Omental fat pad (tissue), 3 donors: ENCODE measurements at regions not wholly inside any gene's neighbourhood (a gene's known extent, or its start where the extent isn't known, plus 50 kb on each side); places are given as distances from the start of the nearest gene placed in this dataset.
"Not testable (repeated sequence)": the region's sequence is repeated elsewhere in the genome, so short reads cannot be mapped to it uniquely, and the experiment has no call there.

Source experiments
- ATAC-seq: fragments of 150-250 bp; one replicate; pipeline ENCODE4 v1.9.1; 2016; ENCODE audit warnings: mild to moderate bottlenecking, moderate library complexity; ENCODE audit not compliant: low FRiP score
- DNase-seq: peaks from one replicate; pipeline ENCODE4 v3.0.0-alpha.2; 2019; ENCODE audit warnings: low spot score
- TF ChIP-seq, protein P1 (sequence below), 3 donors: fragments of 450-650 bp; IDR thresholded peaks; one replicate each; pipeline ENCODE4 v1.5.1; 2016 to 2017; ENCODE audit warnings: antibody characterized with exemption in 3 of 3, mild to moderate bottlenecking in 3 of 3, moderate library complexity in 2 of 3

DNA sequence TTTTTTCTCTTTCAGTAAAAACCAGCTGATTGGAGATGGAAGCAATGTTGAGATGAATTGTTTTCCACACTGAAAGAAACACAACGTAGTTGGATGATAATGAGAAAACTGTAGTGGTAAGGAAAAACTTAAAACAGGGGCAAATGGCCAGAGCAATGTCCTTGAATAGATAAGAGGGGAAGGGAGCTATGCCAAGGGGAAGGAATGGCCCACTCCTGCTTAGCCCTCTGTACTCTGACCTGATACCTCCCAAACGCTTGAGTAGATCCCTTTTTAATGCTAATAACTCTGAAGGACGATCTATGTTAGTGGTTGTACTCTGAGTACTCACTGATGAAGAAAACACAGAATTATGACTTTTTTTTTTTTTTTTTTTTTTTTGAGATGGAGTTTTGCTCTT is 114.7 kb upstream of the DAB2 start:
- ATAC-seq = no peak

DNA sequence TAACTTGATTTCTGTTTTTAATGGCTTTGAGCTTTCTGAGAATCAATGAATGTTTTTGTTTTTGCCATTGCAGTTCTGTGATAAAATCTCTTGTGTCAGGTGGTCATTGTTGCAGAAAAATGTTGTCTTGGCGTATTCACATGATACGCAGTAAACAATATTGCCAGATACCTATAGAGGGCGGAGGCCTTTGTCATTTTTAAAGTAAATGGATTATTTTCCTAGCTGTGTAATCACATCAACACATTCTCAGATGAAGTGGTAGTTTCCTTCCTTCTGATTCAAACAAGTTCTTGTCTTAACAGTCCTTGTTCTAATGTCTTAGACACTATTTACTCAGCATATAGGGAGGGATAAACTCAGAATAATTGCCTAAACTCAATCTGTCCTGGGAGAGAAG is 109.9 kb upstream of the DAB2 start:
- TF ChIP-seq, protein P1, sequence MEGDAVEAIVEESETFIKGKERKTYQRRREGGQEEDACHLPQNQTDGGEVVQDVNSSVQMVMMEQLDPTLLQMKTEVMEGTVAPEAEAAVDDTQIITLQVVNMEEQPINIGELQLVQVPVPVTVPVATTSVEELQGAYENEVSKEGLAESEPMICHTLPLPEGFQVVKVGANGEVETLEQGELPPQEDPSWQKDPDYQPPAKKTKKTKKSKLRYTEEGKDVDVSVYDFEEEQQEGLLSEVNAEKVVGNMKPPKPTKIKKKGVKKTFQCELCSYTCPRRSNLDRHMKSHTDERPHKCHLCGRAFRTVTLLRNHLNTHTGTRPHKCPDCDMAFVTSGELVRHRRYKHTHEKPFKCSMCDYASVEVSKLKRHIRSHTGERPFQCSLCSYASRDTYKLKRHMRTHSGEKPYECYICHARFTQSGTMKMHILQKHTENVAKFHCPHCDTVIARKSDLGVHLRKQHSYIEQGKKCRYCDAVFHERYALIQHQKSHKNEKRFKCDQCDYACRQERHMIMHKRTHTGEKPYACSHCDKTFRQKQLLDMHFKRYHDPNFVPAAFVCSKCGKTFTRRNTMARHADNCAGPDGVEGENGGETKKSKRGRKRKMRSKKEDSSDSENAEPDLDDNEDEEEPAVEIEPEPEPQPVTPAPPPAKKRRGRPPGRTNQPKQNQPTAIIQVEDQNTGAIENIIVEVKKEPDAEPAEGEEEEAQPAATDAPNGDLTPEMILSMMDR (IDR thresholded peaks at IDR 0.05) = no peak
- no peak for ATAC-seq
- no peak for DNase-seq

More for the DNA sequence above, 114.7 kb upstream of the DAB2 start:
- no peak for DNase-seq
- TF ChIP-seq, protein P1 (IDR thresholded peaks at IDR 0.05) = no peak

DNA sequence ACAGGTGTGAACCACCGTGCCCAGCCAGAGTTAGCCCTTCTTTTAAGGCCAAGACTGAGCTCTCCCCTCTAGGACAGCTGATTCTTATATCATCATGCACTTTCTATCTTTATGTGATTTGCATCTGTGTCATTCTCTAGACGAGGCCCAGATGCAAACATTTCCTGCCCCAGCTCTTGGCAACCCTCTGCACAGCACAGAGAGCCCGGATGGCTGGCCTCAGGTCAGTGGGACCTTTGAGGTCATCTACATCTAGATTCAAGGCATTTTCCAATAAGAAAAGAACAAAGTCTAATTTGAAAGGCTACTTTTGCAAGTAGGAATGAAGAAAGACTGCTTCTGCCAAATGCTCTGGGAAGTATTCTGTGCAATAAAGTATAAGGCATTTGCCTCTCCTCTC is 109.0 kb upstream of the DAB2 start:
- ATAC-seq (no peak), DNase-seq (no peak)
- TF ChIP-seq, protein P1 (IDR thresholded peaks at IDR 0.05) = no peak

DNA sequence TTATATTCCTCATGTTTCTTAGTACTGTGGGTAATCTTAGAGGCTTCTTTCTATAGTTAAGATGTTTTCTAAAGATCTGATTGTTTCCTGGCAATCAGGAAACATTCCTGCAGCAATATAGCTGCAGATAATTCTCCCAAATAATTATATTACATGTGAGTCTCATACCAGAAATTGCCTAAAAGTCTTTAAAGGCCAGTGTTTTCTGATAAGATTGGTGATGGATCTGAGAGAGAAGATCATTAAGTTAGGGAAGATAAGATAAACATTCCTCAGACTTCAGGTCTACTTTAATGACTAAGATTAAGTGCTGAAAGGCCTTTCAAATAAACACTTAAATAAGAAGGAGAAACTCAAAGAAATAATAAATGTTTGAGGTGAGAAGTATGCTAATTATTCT is 107.7 kb upstream of the DAB2 start:
- TF ChIP-seq, protein P1 (IDR thresholded peaks at IDR 0.05) = no peak
- DNase-seq (no peak), ATAC-seq (no peak)

DNA sequence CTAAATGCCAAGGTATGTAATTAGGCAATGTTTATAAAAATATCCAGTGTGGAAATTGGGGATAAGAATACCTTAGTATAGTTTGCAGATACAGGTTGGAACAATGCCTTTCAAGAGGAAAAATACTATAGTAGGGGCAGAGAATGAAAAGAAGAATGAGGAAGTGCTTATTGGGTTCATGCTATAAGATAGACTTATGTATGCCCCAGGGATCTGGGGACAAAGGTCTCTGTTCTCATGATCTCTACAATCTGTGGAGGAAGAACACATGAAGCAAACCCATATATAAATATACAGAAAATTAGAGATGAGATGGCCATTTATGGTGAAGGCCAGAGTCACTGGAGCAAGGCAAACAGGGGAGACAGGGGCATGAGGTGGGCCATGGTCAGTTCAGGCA is 106.5 kb upstream of the DAB2 start:
- no peak for DNase-seq
- TF ChIP-seq, protein P1 (IDR thresholded peaks at IDR 0.05) = no peak

DNA sequence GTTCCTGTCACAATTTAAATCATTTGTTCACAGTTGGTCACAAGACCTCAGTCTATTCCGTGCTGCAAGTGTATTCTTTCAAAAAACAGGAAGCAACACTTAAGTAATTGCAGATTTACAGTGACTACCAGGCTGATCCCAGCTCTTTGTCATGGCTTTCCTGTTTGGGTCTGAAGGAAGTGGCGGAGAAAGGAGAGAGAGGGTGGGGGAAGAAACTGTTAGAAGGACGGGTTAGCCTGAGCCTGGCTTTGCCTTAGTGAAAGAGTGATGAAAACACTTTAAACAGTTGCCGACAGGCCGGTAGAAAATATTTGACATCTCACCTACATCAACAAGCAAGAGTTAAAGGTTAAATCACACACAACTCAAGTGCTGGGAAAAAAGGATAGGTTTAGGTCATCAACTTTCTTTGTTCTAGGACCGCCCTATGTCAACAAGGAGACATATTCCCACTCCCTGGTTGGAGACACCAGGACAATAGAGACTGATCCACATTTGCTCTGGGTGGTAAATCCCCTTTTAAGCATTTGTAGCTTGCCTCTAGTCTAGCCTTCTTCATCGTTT is 102.2 kb upstream of the DAB2 start:
- DNase-seq (no peak), ATAC-seq (peak; percentile 42)

More for the DNA sequence above, 106.5 kb upstream of the DAB2 start:
- no peak for ATAC-seq

DNA sequence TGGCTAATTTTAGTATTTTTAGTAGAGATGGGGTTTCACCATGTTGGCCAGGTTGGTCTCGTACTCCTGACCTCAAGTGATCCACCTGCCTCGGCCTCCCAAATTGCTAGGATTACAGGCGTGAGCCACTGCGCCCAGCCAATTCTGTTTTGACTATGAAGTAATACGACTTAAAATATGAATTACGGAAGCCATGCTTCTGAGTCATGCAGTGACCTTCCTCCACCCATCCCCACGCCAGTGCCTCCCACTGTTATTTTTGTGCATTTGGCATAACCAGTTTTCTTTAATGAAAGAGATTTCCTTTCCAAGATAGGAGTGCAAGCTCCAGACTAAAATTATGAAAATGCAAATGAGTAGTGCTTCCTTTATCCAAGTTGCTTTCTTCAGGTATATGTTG is 101.0 kb upstream of the DAB2 start:
- ATAC-seq = peak; percentile 53
- DNase-seq = not testable (repeated sequence)

More for the DNA sequence above, 102.2 kb upstream of the DAB2 start:
- TF ChIP-seq, protein P1 (IDR thresholded peaks at IDR 0.05) = no peak
